Caco-2 (cell line): ENCODE measurements at regions not wholly inside any gene's neighbourhood (a gene's known extent, or its start where the extent isn't known, plus 50 kb on each side); places are given as distances from the start of the nearest gene placed in this dataset.

Source experiments
- BruUV-seq: library from RNA; stranded (reverse); fragments of 400-500 nt; replicated peaks from 2 replicates; lab custom pipeline; 2021; lab: Mats Ljungman, UMichigan
- CTCF ChIA-PET: fragments of 300-600 bp; sonication (Branson Sonifier 250); formaldehyde crosslinking; loops from one replicate; lab custom pipeline; 2022; ENCODE audit warnings: antibody characterized with exemption; lab: Charles Lee
- POLR2A ChIA-PET: fragments of 300-600 bp; sonication (Branson Sonifier 250); formaldehyde crosslinking; loops from one replicate; lab custom pipeline; 2022; ENCODE audit warnings: antibody characterized with exemption; lab: Charles Lee
- DNase-seq, 2 experiments: peaks; one replicate each; pipeline versions ENCODE4 v3.0.0 to v3.0.0-alpha.2; 2020 to 2022
- H3K27me3 ChIP-seq: replicated peaks from 2 replicates; pipeline ENCODE4 v1.6.0; 2011; ENCODE audit warnings: low read length; ENCODE audit not compliant: control insufficient read depth, insufficient read depth
- H3K36me3 ChIP-seq: 2 replicates; pipeline ENCODE4 v1.5.1; 2011; ENCODE audit warnings: low read length; ENCODE audit not compliant: control insufficient read depth, insufficient read depth
- H3K4me1 ChIP-seq: fragments of 250-450 bp; sonication (Bioruptor Pico); 2 replicates; pipeline ENCODE4 v1.5.1; 2020; ENCODE audit warnings: mild to moderate bottlenecking
- H3K4me3 ChIP-seq: 2 replicates; pipeline ENCODE4 v1.5.1; 2011; ENCODE audit warnings: low read depth, mild to moderate bottlenecking, control low read depth, low read length
- H3K9me3 ChIP-seq: fragments of 250-450 bp; sonication (Bioruptor Pico); 2 replicates; pipeline ENCODE4 v1.5.1; 2020; ENCODE audit warnings: mild to moderate bottlenecking, moderate library complexity
- H3K27ac Mint-ChIP-seq: one replicate; pipeline ENCODE4 v1.8.0; 2022; ENCODE audit warnings: mixed read lengths; ENCODE audit not compliant: unreplicated experiment
- H3K27me3 Mint-ChIP-seq: one replicate; pipeline ENCODE4 v1.8.0; 2022; ENCODE audit warnings: mixed read lengths; ENCODE audit not compliant: insufficient read depth, unreplicated experiment
- H3K36me3 Mint-ChIP-seq: one replicate; pipeline ENCODE4 v1.8.0; 2022; ENCODE audit warnings: mild to moderate bottlenecking, mixed read lengths; ENCODE audit not compliant: insufficient read depth, unreplicated experiment
- H3K4me1 Mint-ChIP-seq: one replicate; pipeline ENCODE4 v1.8.0; 2022; ENCODE audit warnings: low read depth, mixed read lengths; ENCODE audit not compliant: unreplicated experiment
- H3K4me3 Mint-ChIP-seq: one replicate; pipeline ENCODE4 v1.8.0; 2022; ENCODE audit warnings: mild to moderate bottlenecking, moderate library complexity, mixed read lengths; ENCODE audit not compliant: unreplicated experiment
- H3K9me3 Mint-ChIP-seq: one replicate; pipeline ENCODE4 v1.8.0; 2022; ENCODE audit warnings: mixed read lengths; ENCODE audit not compliant: unreplicated experiment
- CTCF ChIP-seq, 2 experiments: fragments of 200-600 bp in 1 of 2; IDR thresholded peaks; 1 replicate in 1 of 2; 2 replicates in 1 of 2; pipeline versions ENCODE4 v1.5.1 to v1.8.0; 2011 to 2022; ENCODE audit warnings: antibody characterized with exemption in 1 of 2, control low read depth in 1 of 2, inconsistent platforms in 1 of 2, low read depth in 1 of 2, low read length in 1 of 2, mild to moderate bottlenecking in 1 of 2, moderate library complexity in 1 of 2; ENCODE audit not compliant: insufficient read depth in 1 of 2, severe bottlenecking in 1 of 2, unreplicated experiment in 1 of 2
- intact Hi-C: fragments of 100-400 bp; cut with micrococcal nuclease; formaldehyde crosslinking; loops from one replicate; pipeline ENCODE4 v1.10.0; 2022; ENCODE audit not compliant: unreplicated experiment

- no peak for TF ChIP-seq CTCF (IDR thresholded peaks at IDR 0.05; ENCODE audit: insufficient read depth in 1 of 2, low read depth in 1 of 2, low read length in 1 of 2, severe bottlenecking in 1 of 2, unreplicated experiment in 1 of 2)
- no peak overlapping the region for H3K27ac Mint-ChIP-seq
- CTCF ChIA-PET, result no interaction called here
Observed at GRCh38 chr9:25505644-25506043, 172.6 kb downstream of the TUSC1 start.

GRCh38 chr9:25481372-25481771, 196.9 kb downstream of the TUSC1 start:
- Mint-ChIP-seq H3K27ac (no peak overlapping the region), H3K4me1 (no peaks in the 10 kb centered on the region), H3K4me3 (no peak overlapping the region), H3K36me3 (no peaks in the 10 kb centered on the region), H3K9me3 (no peaks in the 10 kb centered on the region), H3K27me3 (no peaks in the 10 kb centered on the region)
- ChIA-PET CTCF (no interaction called here), POLR2A (no interaction called here)
- BruUV-seq, result no TSS peak
- intact Hi-C loops, result no loop called here
- DNase-seq, result no peak
- H3K4me1 ChIP-seq, result no peaks in the 10 kb centered on the region
- H3K27me3 ChIP-seq, result no peaks in the 10 kb centered on the region
- H3K36me3 ChIP-seq, result no peaks in the 10 kb centered on the region
- no peak overlapping the region for H3K4me3 ChIP-seq
- TF ChIP-seq CTCF (IDR thresholded peaks at IDR 0.05; ENCODE audit: insufficient read depth in 1 of 2, low read depth in 1 of 2, low read length in 1 of 2, severe bottlenecking in 1 of 2, unreplicated experiment in 1 of 2), result no peak
- no peaks in the 10 kb centered on the region for H3K9me3 ChIP-seq

More at GRCh38 chr9:25505644-25506043, 172.6 kb downstream of the TUSC1 start:
- intact Hi-C loops, result no loop called here
- Mint-ChIP-seq H3K36me3 (no peaks in the 10 kb centered on the region), H3K9me3 (peaks cover 3% of the 10 kb centered on the region), H3K4me3 (no peak overlapping the region), H3K27me3 (no peaks in the 10 kb centered on the region), H3K4me1 (no peaks in the 10 kb centered on the region)
- no peaks in the 10 kb centered on the region for H3K36me3 ChIP-seq
- no peaks in the 10 kb centered on the region for H3K4me1 ChIP-seq
- POLR2A ChIA-PET, result no interaction called here
- H3K27me3 ChIP-seq, result no peaks in the 10 kb centered on the region
- no peak overlapping the region for H3K4me3 ChIP-seq
- BruUV-seq, result no TSS peak
- no peak for DNase-seq
- no peaks in the 10 kb centered on the region for H3K9me3 ChIP-seq

- Histone ChIP-seq H3K4me3 (no peak overlapping the region), H3K4me1 (no peaks in the 10 kb centered on the region), H3K9me3 (no peaks in the 10 kb centered on the region), H3K36me3 (no peaks in the 10 kb centered on the region), H3K27me3 (no peaks in the 10 kb centered on the region)
- Mint-ChIP-seq H3K27me3 (no peaks in the 10 kb centered on the region), H3K4me1 (no peaks in the 10 kb centered on the region), H3K4me3 (no peak overlapping the region), H3K9me3 (no peaks in the 10 kb centered on the region), H3K36me3 (no peaks in the 10 kb centered on the region), H3K27ac (no peak overlapping the region)
- CTCF ChIA-PET, result no interaction called here
- DNase-seq, result no peak
- POLR2A ChIA-PET, result no interaction called here
- TF ChIP-seq CTCF (IDR thresholded peaks at IDR 0.05; ENCODE audit: insufficient read depth in 1 of 2, low read depth in 1 of 2, low read length in 1 of 2, severe bottlenecking in 1 of 2, unreplicated experiment in 1 of 2), result no peak
- BruUV-seq, result no TSS peak
- intact Hi-C loops, result no loop called here
Observed at GRCh38 chr9:25480696-25481095, 197.5 kb downstream of the TUSC1 start.
